SIG-M5 (cell line): ENCODE measurements at regions not wholly inside any gene's neighbourhood (a gene's known extent, or its start where the extent isn't known, plus 50 kb on each side); places are given as distances from the start of the nearest gene placed in this dataset.
"Not testable (repeated sequence)": the region's sequence is repeated elsewhere in the genome, so short reads cannot be mapped to it uniquely, and the experiment has no call there.

ENCODE experiments used
- DNase-seq: peaks from one replicate; lab custom pipeline; 2025; lab: John Stamatoyannopoulos, UW

- DNase-seq = no peak
Measured at GRCh38 chr12:94862421-94862820, 141.1 kb downstream of the NDUFA12 start.

DNA sequence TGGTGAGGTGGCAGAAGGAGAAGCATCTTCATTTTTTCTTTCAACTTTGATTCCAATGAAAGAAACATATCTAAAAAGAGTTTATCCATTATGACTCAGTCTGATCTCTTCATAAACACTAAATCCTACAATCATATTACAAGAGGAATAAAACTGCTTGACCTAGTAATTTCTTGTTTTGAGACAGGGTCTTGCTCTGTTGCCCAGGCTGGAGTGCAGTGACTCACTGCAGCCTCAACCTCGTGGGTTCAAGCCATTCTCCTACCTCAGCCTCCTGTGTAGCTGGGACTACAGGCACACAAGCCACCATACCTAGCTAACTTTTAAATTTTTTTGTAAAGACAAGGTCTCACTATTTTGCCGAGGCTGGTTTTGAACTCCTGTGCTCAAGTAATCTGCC lies 147.2 kb downstream of the NDUFA12 start:
- DNase-seq = no peak

DNA sequence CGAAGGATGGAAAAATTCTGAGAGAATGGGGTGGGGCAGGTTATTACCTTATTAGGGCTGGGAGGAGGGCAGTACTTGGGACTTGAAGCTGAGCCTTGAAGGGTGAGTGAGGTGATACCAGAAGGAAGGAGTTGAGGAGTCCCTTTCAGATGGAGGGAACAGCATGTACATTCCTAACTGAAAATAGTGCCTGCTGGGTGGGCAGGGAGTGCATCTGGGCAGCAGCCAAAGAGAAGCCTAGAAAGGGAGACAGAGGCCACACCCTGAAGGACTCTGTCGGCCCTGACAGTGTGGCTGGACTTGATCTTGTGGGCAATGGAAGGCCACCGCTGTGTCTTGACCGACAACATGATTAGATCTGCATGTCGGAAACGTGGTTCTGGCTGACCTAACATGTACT lies 147.6 kb downstream of the NDUFA12 start:
- no peak for DNase-seq

DNA sequence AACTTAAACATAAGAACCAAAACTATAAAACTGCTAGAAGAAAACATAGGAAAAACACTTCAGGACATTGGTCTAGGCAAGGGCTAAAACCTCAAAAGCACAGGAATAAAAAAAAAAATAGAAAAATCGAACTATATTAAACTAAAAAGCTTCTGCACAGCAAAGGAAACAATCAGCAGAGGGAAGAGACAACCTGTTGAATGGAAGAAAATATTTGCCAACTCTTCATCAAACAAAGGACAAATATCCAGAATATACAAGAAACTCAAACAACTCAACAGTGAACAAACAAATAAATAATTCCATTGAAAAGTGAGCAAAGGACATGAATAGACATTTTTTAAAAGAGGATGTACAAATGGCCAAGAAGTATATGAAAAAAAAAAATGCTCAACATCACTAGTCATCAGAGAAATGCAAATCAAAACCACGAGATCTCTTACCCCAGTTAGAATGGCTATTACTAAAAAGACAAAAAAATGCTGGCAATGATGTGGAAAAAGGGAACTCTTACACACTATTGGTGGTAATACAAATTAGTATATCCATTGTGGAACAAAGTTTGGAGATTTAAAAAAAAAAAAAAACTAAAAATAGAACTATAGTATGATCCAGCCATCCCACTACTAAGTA lies 152.0 kb downstream of the NDUFA12 start:
- DNase-seq = no peak

GRCh38 chr12:94849411-94849976 lies 154.0 kb downstream of the NDUFA12 start:
- no peak for DNase-seq

- no peak for DNase-seq
Measured at GRCh38 chr12:94848966-94849365, 154.5 kb downstream of the NDUFA12 start.

GRCh38 chr12:94845110-94845509 lies 158.4 kb downstream of the NDUFA12 start:
- no peak for DNase-seq

GRCh38 chr12:94844452-94844851 lies 159.0 kb downstream of the NDUFA12 start:
- no peak for DNase-seq

DNA sequence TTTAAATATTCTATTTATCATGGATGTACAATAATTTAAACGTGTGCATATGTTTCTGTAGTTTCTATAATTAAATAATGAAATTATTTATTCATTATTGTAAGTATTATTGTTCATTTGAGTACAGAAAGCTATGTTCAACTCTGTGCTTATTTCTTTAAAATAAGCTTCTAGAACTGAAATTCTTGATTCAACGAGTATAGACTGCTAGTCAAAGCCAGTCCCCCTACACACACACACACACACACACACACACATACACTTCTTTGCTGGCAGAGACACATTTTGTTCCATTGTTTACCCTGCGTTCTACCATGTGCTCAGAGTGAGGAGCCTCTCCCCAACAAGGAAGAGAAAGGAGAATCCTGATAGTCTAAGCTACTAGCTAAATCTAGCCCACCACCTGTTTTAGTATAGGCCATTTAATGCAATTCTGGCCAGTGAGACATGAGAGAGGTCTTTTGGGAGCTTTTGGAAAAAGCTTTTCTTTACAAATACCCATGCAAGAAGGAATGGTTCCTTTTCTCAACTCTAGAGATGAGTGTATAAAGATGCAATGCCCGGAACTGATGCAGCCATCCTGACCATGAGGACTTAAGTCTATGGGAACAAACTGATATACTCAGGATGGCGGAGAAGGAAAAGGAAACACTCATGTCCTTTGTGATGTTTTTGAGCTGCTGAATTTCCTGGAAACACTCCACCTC lies 161.4 kb downstream of the NDUFA12 start:
- no peak for DNase-seq

GRCh38 chr12:94841177-94841576 lies 162.3 kb downstream of the NDUFA12 start:
- DNase-seq = no peak

- DNase-seq = no peak
Measured at GRCh38 chr12:94839347-94839746, 164.2 kb downstream of the NDUFA12 start.

DNA sequence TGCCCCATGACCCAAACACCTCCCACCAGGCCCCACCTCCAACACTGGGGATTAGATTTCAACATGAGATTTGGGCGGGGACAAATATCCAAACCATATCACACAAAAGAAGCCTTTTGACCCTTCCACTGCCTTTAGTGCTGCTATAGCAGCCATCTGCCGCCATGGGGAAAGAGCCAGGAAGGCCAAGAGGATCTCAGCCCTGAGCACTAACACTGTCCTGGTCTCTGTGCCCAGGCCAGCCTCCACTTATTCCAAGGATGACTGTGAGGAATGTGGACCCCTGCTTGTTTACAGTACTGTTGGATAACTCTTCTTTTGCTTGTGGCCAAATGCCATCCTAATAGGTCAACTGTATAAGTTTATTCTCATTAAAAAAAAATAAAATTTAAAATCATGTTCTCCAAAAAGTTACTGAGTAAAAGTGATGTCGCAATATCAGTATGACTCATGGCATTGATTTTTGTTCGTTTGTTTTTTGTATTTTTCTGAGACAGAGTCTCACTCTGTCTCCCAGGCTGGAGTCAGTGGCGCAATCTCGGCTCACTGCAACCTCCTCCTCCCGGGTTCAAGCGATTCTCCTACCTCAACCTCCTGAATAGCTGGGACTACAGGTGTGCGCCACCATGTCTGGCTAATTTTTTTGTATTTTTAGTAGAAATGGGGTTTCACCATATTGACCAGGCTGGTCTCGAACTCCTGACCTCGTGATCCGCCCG lies 166.4 kb downstream of the NDUFA12 start:
- not testable (repeated sequence) for DNase-seq

DNA sequence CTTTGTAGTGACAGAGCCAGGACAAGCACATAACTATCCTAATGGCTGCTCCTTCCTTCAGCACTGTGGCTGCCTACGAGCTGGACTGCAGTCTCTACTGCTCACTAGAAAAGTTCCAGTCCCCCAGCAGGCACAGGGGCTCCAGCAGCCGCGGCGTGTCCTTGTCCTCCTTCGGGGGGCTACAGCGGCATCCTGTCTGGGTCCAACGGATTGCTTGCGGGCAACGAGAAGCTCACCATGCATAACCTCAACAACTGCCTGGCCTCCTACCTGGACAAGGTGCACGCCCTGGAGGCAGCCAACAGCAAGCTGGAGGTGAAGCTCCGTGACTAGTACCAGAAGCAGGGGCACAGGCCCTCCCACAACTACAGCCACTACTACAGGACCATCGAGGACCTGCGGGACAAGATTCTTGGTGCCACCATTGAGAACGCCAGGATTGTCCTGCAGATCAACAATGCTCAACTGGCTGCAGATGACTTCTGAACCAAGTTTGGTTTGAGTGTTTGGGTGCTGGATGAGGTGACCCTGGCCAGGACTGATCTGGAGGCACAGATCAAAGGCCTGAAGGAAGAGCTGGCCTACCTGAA lies 169.4 kb downstream of the NDUFA12 start:
- DNase-seq = no peak

DNA sequence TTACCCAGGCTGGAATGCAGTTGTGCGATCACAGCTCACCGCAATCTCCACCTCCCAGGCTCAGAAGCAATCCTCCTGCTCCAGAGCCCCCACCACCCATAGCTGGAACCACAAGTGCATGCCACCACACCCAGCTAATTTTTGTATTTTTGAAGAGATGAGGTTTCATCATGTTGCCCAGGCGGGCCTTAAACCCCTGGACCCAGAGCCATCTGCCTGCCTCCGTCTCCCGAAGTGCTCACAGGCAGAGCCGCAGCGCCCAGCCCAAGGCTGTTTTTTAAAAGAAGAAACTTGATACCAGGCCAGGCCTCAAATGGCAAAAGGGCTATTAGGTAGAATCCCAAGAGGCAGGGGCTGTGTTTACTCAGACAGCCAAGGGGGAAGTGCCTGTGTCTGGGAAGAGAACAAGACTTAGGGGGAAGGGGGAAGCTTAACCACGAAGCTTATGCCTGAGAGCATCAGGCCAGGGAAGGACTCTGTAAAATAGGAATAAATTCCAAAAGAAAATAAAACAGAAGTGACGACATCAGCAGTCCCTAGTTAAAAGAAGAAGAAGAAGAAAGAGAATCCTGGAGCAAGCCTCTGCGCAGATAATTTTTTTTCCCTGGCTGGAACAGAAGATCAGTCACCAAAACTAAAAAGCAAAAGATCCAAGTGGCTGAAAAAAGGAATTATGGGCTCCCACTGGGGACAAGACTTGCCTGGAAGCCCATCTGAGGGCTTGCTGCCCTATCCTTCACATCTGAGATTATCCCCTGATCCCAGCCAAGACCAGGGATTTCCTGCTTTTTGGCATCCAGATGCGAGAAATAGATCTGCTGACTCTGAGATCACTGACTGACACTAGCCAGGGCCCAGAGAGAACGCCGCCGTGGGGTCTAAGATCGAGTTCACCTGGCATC lies 170.5 kb downstream of the NDUFA12 start:
- DNase-seq = no peak

- no peak for DNase-seq
Measured at GRCh38 chr12:94832105-94832504, 171.4 kb downstream of the NDUFA12 start.

DNA sequence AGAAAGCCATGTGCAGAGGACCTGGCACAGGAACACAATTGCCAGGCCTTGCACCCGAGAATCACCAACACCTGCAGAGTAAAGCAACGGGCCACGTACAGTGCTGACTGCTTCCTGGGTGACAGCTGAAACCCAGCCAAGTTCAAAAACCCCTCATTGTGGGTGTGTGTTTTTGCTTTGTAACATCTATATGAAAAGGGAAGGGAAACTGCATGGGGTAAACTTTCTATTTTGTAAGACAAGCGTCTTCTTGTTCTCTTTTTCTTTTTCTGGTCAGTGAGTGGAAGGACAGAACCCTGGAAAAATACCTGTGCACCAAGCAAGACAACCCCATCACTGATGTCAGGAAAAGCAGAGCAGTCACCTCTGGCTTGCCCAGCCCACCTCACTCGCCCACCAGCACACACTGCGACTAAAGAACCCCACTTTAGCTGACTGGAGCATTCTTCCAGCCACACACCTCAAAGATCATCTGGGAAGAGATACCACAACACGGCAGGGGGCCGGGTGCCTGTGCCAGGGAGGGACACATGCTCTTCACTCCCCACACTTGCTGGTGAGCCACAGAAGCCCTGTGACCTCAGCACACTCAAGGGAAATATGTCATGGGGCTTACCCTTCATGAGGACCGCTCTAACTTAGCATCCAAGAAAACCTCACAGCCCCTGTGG lies 172.3 kb downstream of the NDUFA12 start:
- peak; percentile 38 for DNase-seq

DNA sequence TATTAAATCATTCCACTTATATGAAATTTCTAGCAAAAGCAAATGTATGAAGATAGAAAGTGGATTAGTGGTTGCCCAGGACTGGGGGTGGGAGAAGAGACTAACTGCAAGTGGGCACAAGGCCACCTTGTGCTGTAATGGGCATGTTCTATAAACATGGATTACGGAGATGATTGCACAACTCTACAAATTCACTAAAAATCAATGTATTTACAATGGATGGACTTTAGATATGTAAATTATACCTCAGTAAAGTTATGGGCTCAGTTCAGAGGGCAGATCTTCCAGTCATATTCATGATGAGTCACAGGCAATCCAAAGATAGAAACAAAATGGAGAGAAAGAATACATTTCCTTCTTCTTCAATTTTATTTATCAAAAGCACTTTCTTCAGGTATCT lies 173.9 kb downstream of the NDUFA12 start:
- no peak for DNase-seq

DNA sequence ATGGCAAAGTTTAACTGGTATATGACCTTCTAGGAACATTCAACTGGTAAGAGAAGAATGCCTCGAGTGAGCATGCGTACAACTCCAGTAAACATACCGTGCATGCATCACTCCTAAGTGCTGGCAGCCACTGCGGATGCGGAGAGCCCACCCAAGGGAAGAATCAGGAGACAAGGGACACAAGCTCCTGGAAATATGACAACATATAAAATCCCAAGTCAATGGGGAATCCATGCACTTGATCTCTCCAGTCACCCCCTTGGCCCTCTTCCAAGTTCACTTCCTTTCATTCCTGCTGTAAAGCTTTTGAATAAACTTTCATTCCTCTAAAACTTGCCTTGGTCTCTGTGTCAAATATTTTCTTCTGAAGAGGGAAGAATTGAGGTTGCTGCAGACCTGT lies 168.7 kb upstream of the TMCC3 start:
- no peak for DNase-seq

DNA sequence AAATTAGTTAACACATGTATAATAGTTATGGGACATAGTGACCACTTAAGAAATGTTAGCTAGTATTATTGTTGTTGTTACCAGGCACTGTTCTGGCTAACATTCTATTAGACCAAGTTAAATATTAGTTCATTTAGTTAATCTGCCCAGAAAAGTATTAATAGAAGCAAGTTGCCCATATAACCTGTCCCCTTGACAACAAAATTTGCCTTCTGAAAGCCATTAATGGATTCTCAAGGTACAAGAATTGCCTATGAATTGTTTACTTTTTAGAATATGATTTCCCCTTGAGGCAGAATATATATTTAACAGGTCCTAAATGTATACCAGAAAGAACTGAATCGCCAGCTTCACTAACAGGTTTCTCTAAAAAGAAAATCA lies 167.3 kb upstream of the TMCC3 start:
- no peak for DNase-seq

- DNase-seq = not testable (repeated sequence)
Measured at GRCh38 chr12:94817201-94817600, 166.8 kb upstream of the TMCC3 start.

DNA sequence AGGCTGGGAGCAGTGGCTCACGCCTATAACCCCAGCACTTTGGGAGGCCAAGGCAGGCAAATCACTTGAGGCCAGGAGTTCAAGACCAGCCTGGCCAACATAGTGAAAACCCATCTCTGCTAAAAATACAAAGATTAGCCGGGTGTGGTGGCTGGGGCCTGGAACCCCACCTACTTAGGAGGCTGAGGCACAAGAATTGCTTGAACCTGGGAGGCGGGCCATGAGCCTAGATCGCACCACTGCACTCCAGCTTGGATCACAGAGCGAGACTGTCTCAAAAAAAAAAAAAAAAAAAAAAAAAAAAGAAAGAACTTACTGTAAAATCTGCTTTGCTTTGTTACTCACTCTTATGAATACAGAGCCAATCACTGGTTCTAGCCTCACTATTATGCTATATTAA lies 166.4 kb upstream of the TMCC3 start:
- not testable (repeated sequence) for DNase-seq
